GM12873 (cell line): ENCODE measurements at regions not wholly inside any gene's neighbourhood (a gene's known extent, or its start where the extent isn't known, plus 50 kb on each side); places are given as distances from the start of the nearest gene placed in this dataset.

Source experiments
- TF ChIP-seq, protein P1 (sequence below): IDR thresholded peaks from 2 replicates; pipeline ENCODE4 v1.5.1; 2012; ENCODE audit warnings: low read depth, mild to moderate bottlenecking, moderate library complexity, low read length, control low read depth; ENCODE audit not compliant: insufficient read depth; ENCODE audit errors: missing control alignments

GRCh38 chrX:46251755-46252154, 293.5 kb downstream of the ZNF674 start:
- TF ChIP-seq, protein P1, sequence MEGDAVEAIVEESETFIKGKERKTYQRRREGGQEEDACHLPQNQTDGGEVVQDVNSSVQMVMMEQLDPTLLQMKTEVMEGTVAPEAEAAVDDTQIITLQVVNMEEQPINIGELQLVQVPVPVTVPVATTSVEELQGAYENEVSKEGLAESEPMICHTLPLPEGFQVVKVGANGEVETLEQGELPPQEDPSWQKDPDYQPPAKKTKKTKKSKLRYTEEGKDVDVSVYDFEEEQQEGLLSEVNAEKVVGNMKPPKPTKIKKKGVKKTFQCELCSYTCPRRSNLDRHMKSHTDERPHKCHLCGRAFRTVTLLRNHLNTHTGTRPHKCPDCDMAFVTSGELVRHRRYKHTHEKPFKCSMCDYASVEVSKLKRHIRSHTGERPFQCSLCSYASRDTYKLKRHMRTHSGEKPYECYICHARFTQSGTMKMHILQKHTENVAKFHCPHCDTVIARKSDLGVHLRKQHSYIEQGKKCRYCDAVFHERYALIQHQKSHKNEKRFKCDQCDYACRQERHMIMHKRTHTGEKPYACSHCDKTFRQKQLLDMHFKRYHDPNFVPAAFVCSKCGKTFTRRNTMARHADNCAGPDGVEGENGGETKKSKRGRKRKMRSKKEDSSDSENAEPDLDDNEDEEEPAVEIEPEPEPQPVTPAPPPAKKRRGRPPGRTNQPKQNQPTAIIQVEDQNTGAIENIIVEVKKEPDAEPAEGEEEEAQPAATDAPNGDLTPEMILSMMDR, result no peak

DNA sequence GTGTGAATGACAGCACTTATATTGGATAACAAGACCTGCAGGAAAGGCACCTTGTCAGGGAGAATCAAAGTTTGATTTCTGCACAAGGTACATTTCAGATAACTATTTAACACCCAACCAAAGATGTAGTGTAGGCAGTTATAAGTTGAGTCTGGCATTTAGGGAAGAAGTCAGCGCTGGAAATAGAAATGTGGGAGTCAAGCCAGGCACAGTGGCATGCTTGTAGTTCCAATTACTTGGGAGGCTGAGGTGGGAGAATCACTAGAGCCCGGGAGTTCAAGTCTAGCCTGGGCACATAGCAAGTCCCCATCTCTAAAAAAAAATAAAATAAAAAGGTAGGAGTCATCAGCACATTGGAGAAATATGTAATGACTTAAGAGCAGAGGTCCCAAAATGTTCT, 295.1 kb downstream of the ZNF674 start:
- TF ChIP-seq, protein P1, result no peak

GRCh38 chrX:46247456-46247855, 297.8 kb downstream of the ZNF674 start:
- TF ChIP-seq, protein P1, result no peak

GRCh38 chrX:46244451-46244850, 300.8 kb downstream of the ZNF674 start:
- TF ChIP-seq, protein P1, result no peak

DNA sequence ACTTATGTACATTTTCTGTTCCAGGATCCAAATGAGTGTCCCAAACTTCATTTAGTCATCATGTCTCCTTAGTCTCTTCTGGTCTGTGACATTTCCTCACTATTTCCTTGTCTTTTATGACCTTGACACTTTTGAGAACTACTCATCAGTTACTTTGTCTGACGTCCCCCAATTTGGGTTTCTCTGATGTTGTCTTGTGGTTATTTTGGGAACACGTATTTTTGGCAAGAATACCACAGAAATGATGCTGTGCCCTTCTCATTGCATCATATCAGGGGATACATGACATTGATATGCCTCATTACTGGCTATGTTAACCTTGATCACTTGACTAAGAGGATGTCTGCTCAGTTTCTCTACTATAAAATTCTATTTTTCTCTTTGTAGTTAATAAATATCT, 308.8 kb downstream of the ZNF674 start:
- TF ChIP-seq, protein P1, result no peak

GRCh38 chrX:46235778-46236177, 309.4 kb downstream of the ZNF674 start:
- TF ChIP-seq, protein P1, result no peak

DNA sequence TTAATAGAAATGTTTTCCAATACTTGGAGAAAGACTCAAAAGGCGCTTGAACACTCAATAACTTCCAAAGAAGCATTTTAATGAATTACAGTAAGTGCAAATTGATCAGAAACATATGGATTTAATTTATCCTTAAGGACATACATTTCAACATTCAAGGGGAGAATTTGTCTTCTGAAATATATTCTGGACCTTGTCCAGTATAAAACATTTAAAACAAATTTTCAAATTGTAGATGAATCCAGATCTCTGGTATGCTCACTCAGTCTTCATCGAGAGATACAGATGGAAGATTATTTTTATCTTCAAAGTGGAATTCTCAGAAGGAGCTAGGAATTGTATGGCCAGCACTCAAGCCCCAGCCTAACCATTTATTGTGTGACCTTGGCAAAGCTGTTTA, 310.4 kb downstream of the ZNF674 start:
- TF ChIP-seq, protein P1, result no peak

DNA sequence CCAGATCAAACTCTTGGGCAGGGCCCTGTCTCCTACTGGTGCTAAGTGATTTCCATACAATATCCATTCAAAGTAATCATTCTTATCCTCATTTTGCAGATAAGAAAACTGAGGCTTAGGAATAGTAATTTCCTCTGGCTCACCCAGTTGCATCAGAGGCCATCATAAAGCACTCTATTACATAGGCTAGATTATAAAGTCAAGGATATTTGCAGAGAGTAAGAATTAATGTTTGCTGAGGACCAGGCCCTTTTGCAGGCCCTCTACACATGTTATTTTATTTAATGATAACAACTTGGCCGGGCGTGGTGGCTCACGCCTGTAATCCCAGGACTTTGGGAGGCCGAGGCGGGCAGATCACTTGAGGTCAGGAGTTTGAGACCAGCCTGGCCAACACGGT, 316.8 kb downstream of the ZNF674 start:
- TF ChIP-seq, protein P1, result no peak
